GM18868 (cell line): ENCODE measurements at regions not wholly inside any gene's neighbourhood (a gene's known extent, or its start where the extent isn't known, plus 50 kb on each side); places are given as distances from the start of the nearest gene placed in this dataset.

Experiments
- ATAC-seq: cut with Tn5 transposase; IDR thresholded peaks from one replicate; pipeline ENCODE4 v1.9.1; 2021; ENCODE audit warnings: mild to moderate bottlenecking, moderate library complexity; ENCODE audit not compliant: unreplicated experiment

- ATAC-seq = no peak
Measured at GRCh38 chr11:115843685-115844084, 339.5 kb upstream of the CADM1 start.

GRCh38 chr11:115843111-115843510 lies 338.9 kb upstream of the CADM1 start:
- no peak for ATAC-seq

- no peak for ATAC-seq
Measured at GRCh38 chr11:115820026-115820425, 315.8 kb upstream of the CADM1 start.

GRCh38 chr11:115819014-115819413 lies 314.8 kb upstream of the CADM1 start:
- ATAC-seq = no peak

- ATAC-seq = no peak
Measured at GRCh38 chr11:115817844-115818468, 313.7 kb upstream of the CADM1 start.

GRCh38 chr11:115808351-115808940 lies 304.2 kb upstream of the CADM1 start:
- no peak for ATAC-seq

- no peak for ATAC-seq
Measured at GRCh38 chr11:115806056-115806455, 301.8 kb upstream of the CADM1 start.

GRCh38 chr11:115803073-115803740 lies 299.0 kb upstream of the CADM1 start:
- no peak for ATAC-seq

- ATAC-seq = no peak
Measured at GRCh38 chr11:115802641-115803040, 298.4 kb upstream of the CADM1 start.

GRCh38 chr11:115792903-115793302 lies 288.7 kb upstream of the CADM1 start:
- no peak for ATAC-seq

GRCh38 chr11:115787302-115787701 lies 283.1 kb upstream of the CADM1 start:
- ATAC-seq = no peak

- no peak for ATAC-seq
Measured at GRCh38 chr11:115784796-115785521, 280.7 kb upstream of the CADM1 start.

GRCh38 chr11:115780646-115781362 lies 276.6 kb upstream of the CADM1 start:
- no peak for ATAC-seq

- no peak for ATAC-seq
Measured at GRCh38 chr11:115778928-115779650, 274.9 kb upstream of the CADM1 start.

GRCh38 chr11:115776916-115777315 lies 272.7 kb upstream of the CADM1 start:
- ATAC-seq = no peak

- no peak for ATAC-seq
Measured at GRCh38 chr11:115775846-115776245, 271.6 kb upstream of the CADM1 start.

- no peak for ATAC-seq
Measured at GRCh38 chr11:115774756-115775155, 270.5 kb upstream of the CADM1 start.

- no peak for ATAC-seq
Measured at GRCh38 chr11:115769891-115770290, 265.7 kb upstream of the CADM1 start.

GRCh38 chr11:115767883-115768282 lies 263.7 kb upstream of the CADM1 start:
- no peak for ATAC-seq

GRCh38 chr11:115767047-115767802 lies 263.0 kb upstream of the CADM1 start:
- no peak for ATAC-seq
